OCI-LY7 (cell line): ENCODE measurements at regions not wholly inside any gene's neighbourhood (a gene's known extent, or its start where the extent isn't known, plus 50 kb on each side); places are given as distances from the start of the nearest gene placed in this dataset.

ENCODE experiments used
- EZH2phosphoT487 ChIP-seq: fragments of 200-600 bp; sonication (generic); IDR thresholded peaks from 2 replicates; pipeline ENCODE4 v1.6.1; 2018; ENCODE audit warnings: low read depth, borderline replicate concordance, mild to moderate bottlenecking, mixed run types, antibody characterized with exemption, low read length, moderate library complexity, mixed read lengths
- TF ChIP-seq, protein P1 (sequence below): fragments of 200-600 bp; sonication (generic); conservative IDR thresholded peaks from 2 replicates; pipeline ENCODE4 v1.5.1; 2014; ENCODE audit warnings: mild to moderate bottlenecking, antibody characterized with exemption, low read length, moderate library complexity, mixed read lengths

DNA sequence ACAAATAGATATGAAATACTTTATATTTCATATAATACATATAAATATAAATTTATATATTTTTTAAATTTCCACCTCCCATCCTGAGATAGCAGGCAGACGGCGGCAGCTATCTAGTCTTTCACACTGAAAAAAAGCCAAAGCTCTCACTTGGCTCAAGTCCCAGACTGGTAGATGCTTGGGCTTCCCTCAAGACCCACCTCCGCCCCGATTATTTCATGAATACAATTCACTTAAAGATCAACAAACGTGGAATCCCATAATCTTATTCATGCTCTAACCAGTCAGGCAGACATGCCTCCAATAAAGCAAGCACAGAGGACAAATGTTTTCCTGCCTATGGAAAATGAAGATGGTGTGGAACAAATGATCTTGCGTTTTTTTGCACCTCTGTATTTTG lies 275.9 kb upstream of the NR2F2 start:
- TF ChIP-seq, protein P1, sequence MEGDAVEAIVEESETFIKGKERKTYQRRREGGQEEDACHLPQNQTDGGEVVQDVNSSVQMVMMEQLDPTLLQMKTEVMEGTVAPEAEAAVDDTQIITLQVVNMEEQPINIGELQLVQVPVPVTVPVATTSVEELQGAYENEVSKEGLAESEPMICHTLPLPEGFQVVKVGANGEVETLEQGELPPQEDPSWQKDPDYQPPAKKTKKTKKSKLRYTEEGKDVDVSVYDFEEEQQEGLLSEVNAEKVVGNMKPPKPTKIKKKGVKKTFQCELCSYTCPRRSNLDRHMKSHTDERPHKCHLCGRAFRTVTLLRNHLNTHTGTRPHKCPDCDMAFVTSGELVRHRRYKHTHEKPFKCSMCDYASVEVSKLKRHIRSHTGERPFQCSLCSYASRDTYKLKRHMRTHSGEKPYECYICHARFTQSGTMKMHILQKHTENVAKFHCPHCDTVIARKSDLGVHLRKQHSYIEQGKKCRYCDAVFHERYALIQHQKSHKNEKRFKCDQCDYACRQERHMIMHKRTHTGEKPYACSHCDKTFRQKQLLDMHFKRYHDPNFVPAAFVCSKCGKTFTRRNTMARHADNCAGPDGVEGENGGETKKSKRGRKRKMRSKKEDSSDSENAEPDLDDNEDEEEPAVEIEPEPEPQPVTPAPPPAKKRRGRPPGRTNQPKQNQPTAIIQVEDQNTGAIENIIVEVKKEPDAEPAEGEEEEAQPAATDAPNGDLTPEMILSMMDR, result no peak
- no peak for TF ChIP-seq EZH2phosphoT487
